Spleen (tissue), 11 donors: ENCODE measurements at regions not wholly inside any gene's neighbourhood (a gene's known extent, or its start where the extent isn't known, plus 50 kb on each side); places are given as distances from the start of the nearest gene placed in this dataset.

Experiments used
- DNase-seq: peaks from one replicate; pipeline ENCODE4 v3.0.0-alpha.2; 2020
- H3K27ac ChIP-seq, 8 donors: fragments of 200-600 bp; sonication (generic) in 7 of 8; 1 replicate in 4 of 8; 2 replicates in 4 of 8; pipeline versions ENCODE4 v1.5.0 to v1.8.0; 2016 to 2021; ENCODE audit warnings: inconsistent platforms in 4 of 8, mild to moderate bottlenecking in 4 of 8, moderate library complexity in 1 of 8
- H3K27me3 ChIP-seq, 7 donors: fragments of 200-600 bp; sonication (generic) in 6 of 7; replicated peaks in 1 of 7; 1 replicate in 4 of 7; 2 replicates in 3 of 7; pipeline versions ENCODE4 v1.5.0 to v1.8.0; 2016 to 2021; ENCODE audit warnings: inconsistent platforms in 3 of 7, mild to moderate bottlenecking in 1 of 7
- H3K36me3 ChIP-seq, 6 donors: fragments of 200-600 bp; sonication (generic) in 5 of 6; 1 replicate in 4 of 6; 2 replicates in 2 of 6; pipeline versions ENCODE4 v1.5.0 to v1.8.0; 2016 to 2021; ENCODE audit warnings: inconsistent platforms in 2 of 6
- H3K4me1 ChIP-seq, 6 donors: fragments of 200-600 bp; sonication (generic) in 5 of 6; 1 replicate in 3 of 6; 2 replicates in 3 of 6; pipeline versions ENCODE4 v1.5.0 to v1.8.0; 2016 to 2021; ENCODE audit warnings: inconsistent platforms in 3 of 6
- H3K4me3 ChIP-seq, 8 donors: fragments of 200-600 bp; sonication (generic) in 7 of 8; 1 replicate in 4 of 8; 2 replicates in 4 of 8; pipeline versions ENCODE4 v1.5.0 to v1.8.0; 2016 to 2021; ENCODE audit warnings: inconsistent platforms in 4 of 8, mild to moderate bottlenecking in 4 of 8, moderate library complexity in 2 of 8
- H3K9me3 ChIP-seq, 8 donors: fragments of 200-600 bp; sonication (generic) in 7 of 8; 1 replicate in 4 of 8; 2 replicates in 4 of 8; pipeline versions ENCODE4 v1.5.0 to v1.8.0; 2016 to 2021; ENCODE audit warnings: inconsistent platforms in 4 of 8
- POLR2A ChIP-seq, 3 donors: fragments of 450-650 bp; IDR thresholded peaks; one replicate each; pipeline ENCODE4 v1.5.1; 2017; ENCODE audit warnings: antibody characterized with exemption in 3 of 3, mild to moderate bottlenecking in 1 of 3
- POLR2AphosphoS5 ChIP-seq, 3 donors: sonication (generic); formaldehyde crosslinking; IDR thresholded peaks; one replicate each; pipeline ENCODE4 v1.5.1; 2017; ENCODE audit warnings: antibody characterized with exemption in 3 of 3
- WGBS, 5 donors: extraction: QIAGEN DNeasy Blood & Tissue Kit in 3 of 5; methylation state at CpG; one replicate each; pipeline versions ENCODE4 v1.1.5 to v1.1.7; 2013 to 2018; 5-methylcytosine and 5-hydroxymethylcytosine counted together
- intact Hi-C: fragments of 100-400 bp; cut with DNase I; formaldehyde crosslinking; loops from one replicate; pipeline ENCODE4 v1.15.0; 2023; ENCODE audit warnings: low total_unique reads
- TF ChIP-seq, protein P1 (sequence below), 11 experiments: fragments of 200-600 bp in 7 of 11; fragments of 450-650 bp in 4 of 11; sonication (generic) in 4 of 11; IDR thresholded peaks in 8 of 11; conservative IDR thresholded peaks in 3 of 11; 1 replicate in 7 of 11; 2 replicates in 4 of 11; pipeline versions ENCODE4 v1.4.0 to v1.8.0; 2016 to 2021; ENCODE audit warnings: antibody characterized with exemption in 11 of 11, inconsistent platforms in 4 of 11, mild to moderate bottlenecking in 1 of 11
- donor health status: healthy with polysubstance abuse.
- donor health status: DM: no; HTN: no; CAD: no; lungs with moderate emphysema.
- donor health status: DM: no; HTN: no; CAD: no.
- donor health status: Bipolar disorder and iron deficiency.
- donor health status: healthy.
- donor health status: DM: no; HTN: no; CAD: no.
- donor health status: DM: yes; HTN: yes; CAD: no.

DNA sequence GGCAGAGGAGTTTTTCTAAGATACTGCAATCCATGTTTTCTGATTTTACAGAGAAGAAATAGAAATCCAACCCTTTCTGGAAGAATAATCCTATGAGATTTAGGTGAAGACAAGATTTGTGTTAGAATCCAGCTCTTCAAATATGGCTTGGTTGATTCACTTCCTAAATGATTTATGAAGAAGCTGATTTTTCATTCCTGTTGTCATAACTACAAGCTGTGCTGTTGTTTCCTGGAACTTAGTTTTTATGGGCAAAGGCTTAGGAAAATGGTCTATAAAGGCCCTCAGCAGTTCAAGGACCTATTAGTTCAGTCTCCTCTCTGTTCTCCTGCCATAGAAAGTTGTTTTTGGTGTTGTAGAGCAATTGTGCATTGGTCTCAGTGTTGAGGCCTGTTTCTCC, 174.2 kb upstream of the FAM20A start:
- Histone ChIP-seq H3K27ac (peak overlapping the region in 7 of 8 donors; percentile 25 to 70 (median 51)), H3K4me1 (peaks cover 0 to 41% (median 26%) of the 10 kb centered on the region in 6 donors), H3K4me3 (no peak overlapping the region), H3K9me3 (no peaks in the 10 kb centered on the region), H3K27me3 (no peaks in the 10 kb centered on the region), H3K36me3 (no peaks in the 10 kb centered on the region)
- no peak for DNase-seq
- TF ChIP-seq, protein P1, sequence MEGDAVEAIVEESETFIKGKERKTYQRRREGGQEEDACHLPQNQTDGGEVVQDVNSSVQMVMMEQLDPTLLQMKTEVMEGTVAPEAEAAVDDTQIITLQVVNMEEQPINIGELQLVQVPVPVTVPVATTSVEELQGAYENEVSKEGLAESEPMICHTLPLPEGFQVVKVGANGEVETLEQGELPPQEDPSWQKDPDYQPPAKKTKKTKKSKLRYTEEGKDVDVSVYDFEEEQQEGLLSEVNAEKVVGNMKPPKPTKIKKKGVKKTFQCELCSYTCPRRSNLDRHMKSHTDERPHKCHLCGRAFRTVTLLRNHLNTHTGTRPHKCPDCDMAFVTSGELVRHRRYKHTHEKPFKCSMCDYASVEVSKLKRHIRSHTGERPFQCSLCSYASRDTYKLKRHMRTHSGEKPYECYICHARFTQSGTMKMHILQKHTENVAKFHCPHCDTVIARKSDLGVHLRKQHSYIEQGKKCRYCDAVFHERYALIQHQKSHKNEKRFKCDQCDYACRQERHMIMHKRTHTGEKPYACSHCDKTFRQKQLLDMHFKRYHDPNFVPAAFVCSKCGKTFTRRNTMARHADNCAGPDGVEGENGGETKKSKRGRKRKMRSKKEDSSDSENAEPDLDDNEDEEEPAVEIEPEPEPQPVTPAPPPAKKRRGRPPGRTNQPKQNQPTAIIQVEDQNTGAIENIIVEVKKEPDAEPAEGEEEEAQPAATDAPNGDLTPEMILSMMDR (IDR thresholded peaks at IDR 0.05 in 8 of 11, conservative IDR thresholded peaks at IDR 0.05 in 3 of 11) = no peak
- TF ChIP-seq POLR2A (IDR thresholded peaks at IDR 0.05) = no peak
- TF ChIP-seq POLR2AphosphoS5 (IDR thresholded peaks at IDR 0.05) = no peak
- intact Hi-C loops = loop anchor here (5.0 to 10.0 kb wide), 2 partner anchors 199 to 462 kb away; no protein-coding TSS in a partner anchor

DNA sequence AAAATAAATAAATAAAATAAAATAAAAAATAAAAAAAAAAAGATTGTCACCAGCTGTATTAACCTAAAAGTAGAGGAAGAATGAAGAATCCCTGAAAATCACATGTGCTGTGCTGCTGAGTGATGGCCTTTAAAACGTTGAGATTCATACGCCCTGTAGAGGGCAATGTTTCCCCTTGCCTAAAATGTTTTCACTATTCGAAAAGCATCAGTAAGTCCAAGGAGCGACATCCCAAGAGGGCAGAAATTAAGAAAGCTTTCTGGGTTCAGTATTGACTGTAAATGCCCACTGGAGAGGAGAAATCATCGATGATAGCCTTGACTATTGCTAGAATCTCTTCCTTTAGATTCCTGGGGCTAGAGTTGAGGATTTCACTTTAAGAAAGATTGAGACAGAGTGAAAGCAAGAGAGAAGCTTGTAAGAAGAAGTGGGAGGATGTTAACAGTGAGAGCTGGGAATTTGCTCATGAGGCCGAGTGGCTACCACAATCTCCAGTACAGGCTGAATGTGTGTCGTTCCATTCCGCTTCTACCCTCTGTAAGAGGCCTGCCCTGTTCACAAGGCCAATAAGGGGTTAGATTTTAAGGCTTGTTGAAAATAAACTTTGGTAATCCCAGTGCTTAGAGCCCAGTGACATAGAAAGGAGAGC, 170.8 kb upstream of the FAM20A start:
- no peaks in the 10 kb centered on the region for H3K27me3 ChIP-seq
- intact Hi-C loops = loop anchor here (10.0 kb wide), 1 partner anchor 203 kb away; no protein-coding TSS in a partner anchor
- peaks cover 0 to 26% (median 15%) of the 10 kb centered on the region in 6 donors for H3K4me1 ChIP-seq
- no peak for DNase-seq
- no peaks in the 10 kb centered on the region for H3K36me3 ChIP-seq
- TF ChIP-seq, protein P1 (IDR thresholded peaks at IDR 0.05 in 8 of 11, conservative IDR thresholded peaks at IDR 0.05 in 3 of 11) = peak; percentile 36 to 76 (median 59)
- TF ChIP-seq POLR2AphosphoS5 (IDR thresholded peaks at IDR 0.05) (no peak), POLR2A (IDR thresholded peaks at IDR 0.05) (no peak)
- H3K27ac ChIP-seq = peak overlapping the region in 6 of 8 donors; percentile 39 to 60 (median 54)
- H3K4me3 ChIP-seq = peak overlapping the region in 2 of 8 donors; percentile 21 to 53
- H3K9me3 ChIP-seq = no peaks in the 10 kb centered on the region
- 28 to 42% (median 36%) methylated on average over 8 of the region's 8 CpGs for WGBS, 5 donors

DNA sequence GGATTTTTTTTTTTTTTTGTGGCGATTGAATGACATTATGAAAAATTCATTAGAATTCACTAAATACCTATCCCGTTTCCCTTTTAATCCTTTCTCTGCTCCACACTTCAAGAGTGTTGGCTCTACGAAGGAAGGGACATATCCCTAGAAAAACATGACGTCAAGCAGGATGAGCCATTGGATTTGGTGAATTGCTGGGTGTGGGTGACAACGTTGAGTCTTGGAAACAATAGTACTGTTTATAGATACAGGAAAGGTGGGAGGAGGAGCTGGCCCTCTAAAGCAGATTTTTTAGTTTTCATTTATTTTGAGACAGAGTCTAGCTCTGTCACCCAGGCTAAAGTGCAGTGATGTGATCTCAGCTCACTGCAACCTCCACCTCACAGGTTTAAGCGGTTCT, 167.6 kb upstream of the FAM20A start:
- H3K9me3 ChIP-seq = no peaks in the 10 kb centered on the region
- no peak for TF ChIP-seq POLR2AphosphoS5 (IDR thresholded peaks at IDR 0.05)
- no peak for TF ChIP-seq POLR2A (IDR thresholded peaks at IDR 0.05)
- TF ChIP-seq, protein P1 (IDR thresholded peaks at IDR 0.05 in 8 of 11, conservative IDR thresholded peaks at IDR 0.05 in 3 of 11) = no peak
- H3K4me1 ChIP-seq = peaks cover 0 to 10% (median 3%) of the 10 kb centered on the region in 6 donors
- no peaks in the 10 kb centered on the region for H3K27me3 ChIP-seq
- 79 to 88% (median 81%) methylated on average over 6 of the region's 6 CpGs for WGBS, 5 donors
- intact Hi-C loops = no loop called here
- H3K36me3 ChIP-seq = no peaks in the 10 kb centered on the region
- no peak overlapping the region for H3K4me3 ChIP-seq
- no peak for DNase-seq
- no peak overlapping the region for H3K27ac ChIP-seq

DNA sequence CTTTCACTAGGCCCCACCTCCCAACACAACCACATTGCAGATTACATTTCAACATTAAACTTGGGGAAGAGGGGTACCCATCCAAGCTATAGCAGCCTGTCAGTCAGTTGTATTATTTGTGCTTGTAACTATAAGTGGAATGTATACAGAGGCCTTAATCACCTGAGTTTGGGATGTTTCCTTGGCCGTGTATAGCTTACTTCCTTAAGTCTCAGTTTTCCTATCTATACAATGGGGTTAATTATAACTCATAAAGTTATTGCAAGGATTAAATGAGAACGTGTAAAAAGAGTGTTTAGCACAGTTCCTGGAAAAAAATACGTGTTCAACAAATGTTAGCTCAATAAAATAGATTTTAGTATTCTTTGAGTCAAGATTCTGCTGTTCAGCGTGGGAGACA, 165.5 kb upstream of the FAM20A start:
- H3K9me3 ChIP-seq = no peaks in the 10 kb centered on the region
- TF ChIP-seq POLR2AphosphoS5 (IDR thresholded peaks at IDR 0.05) (no peak), POLR2A (IDR thresholded peaks at IDR 0.05) (no peak)
- TF ChIP-seq, protein P1 (IDR thresholded peaks at IDR 0.05 in 8 of 11, conservative IDR thresholded peaks at IDR 0.05 in 3 of 11) = no peak
- H3K4me1 ChIP-seq = no peaks in the 10 kb centered on the region
- no peak for DNase-seq
- no peak overlapping the region for H3K27ac ChIP-seq
- WGBS, 5 donors = 79 to 89% (median 86%) methylated on average over 4 of the region's 4 CpGs
- H3K27me3 ChIP-seq = no peaks in the 10 kb centered on the region
- no peaks in the 10 kb centered on the region for H3K36me3 ChIP-seq
- no peak overlapping the region for H3K4me3 ChIP-seq
- intact Hi-C loops = no loop called here
